MM.1S (cell line): ENCODE measurements at regions not wholly inside any gene's neighbourhood (a gene's known extent, or its start where the extent isn't known, plus 50 kb on each side); places are given as distances from the start of the nearest gene placed in this dataset.

Experiments
- CTCF ChIP-seq: fragments of 300-600 bp; sonication (generic); IDR thresholded peaks from 2 replicates; pipeline ENCODE4 v1.5.1; 2016; ENCODE audit warnings: antibody characterized with exemption, low read length, mixed read lengths
- EZH2phosphoT487 ChIP-seq: fragments of 300-600 bp; sonication (generic); IDR thresholded peaks from 2 replicates; pipeline ENCODE4 v1.6.1; 2018; ENCODE audit warnings: antibody characterized with exemption, low read length

GRCh38 chr1:103457886-103458455 lies 67.5 kb upstream of the RNPC3 start:
- no peak for TF ChIP-seq EZH2phosphoT487
- TF ChIP-seq CTCF = no peak
